MM.1S (cell line): ENCODE measurements at regions not wholly inside any gene's neighbourhood (a gene's known extent, or its start where the extent isn't known, plus 50 kb on each side); places are given as distances from the start of the nearest gene placed in this dataset.

ENCODE experiments used
- DNase-seq: peaks from one replicate; pipeline ENCODE4 v3.0.0-alpha.2; 2015
- H2AFZ ChIP-seq: fragments of 300-600 bp; sonication (generic); 2 replicates; pipeline ENCODE4 v1.6.0; 2016; ENCODE audit warnings: antibody characterized with exemption, low read length
- H3F3A ChIP-seq: fragments of 300-600 bp; sonication (generic); 2 replicates; pipeline ENCODE4 v1.6.1; 2016; ENCODE audit warnings: mild to moderate bottlenecking, antibody characterized with exemption, low read length, moderate library complexity, mixed read lengths; ENCODE audit not compliant: insufficient read depth
- H3K27ac ChIP-seq: fragments of 300-600 bp; sonication (generic); 2 replicates; pipeline ENCODE4 v1.5.1; 2016; ENCODE audit warnings: mild to moderate bottlenecking, low read length
- H3K27me3 ChIP-seq: fragments of 300-600 bp; sonication (generic); replicated peaks from 2 replicates; pipeline ENCODE4 v1.6.0; 2016; ENCODE audit warnings: low read length; ENCODE audit not compliant: insufficient read depth
- H3K36me3 ChIP-seq: fragments of 300-600 bp; sonication (generic); replicated peaks from 2 replicates; pipeline ENCODE4 v1.6.1; 2016; ENCODE audit warnings: mild to moderate bottlenecking, low read length, mixed read lengths; ENCODE audit not compliant: insufficient read depth
- H3K4me1 ChIP-seq: fragments of 300-600 bp; sonication (generic); 2 replicates; pipeline ENCODE4 v1.6.1; 2016; ENCODE audit warnings: low read length, mixed read lengths
- H3K4me2 ChIP-seq: fragments of 300-600 bp; sonication (generic); 2 replicates; pipeline ENCODE4 v1.6.0; 2016; ENCODE audit warnings: low read depth, low read length
- H3K4me3 ChIP-seq: fragments of 300-600 bp; sonication (generic); 2 replicates; pipeline ENCODE4 v1.5.1; 2016; ENCODE audit warnings: low read length, mixed read lengths
- H3K79me2 ChIP-seq: fragments of 300-600 bp; sonication (generic); 2 replicates; pipeline ENCODE4 v1.6.1; 2016; ENCODE audit warnings: mixed run types, low read length, mixed read lengths
- H3K9ac ChIP-seq: fragments of 300-600 bp; sonication (generic); 2 replicates; pipeline ENCODE4 v1.6.1; 2016; ENCODE audit warnings: low read length, mixed read lengths
- H3K9me2 ChIP-seq: fragments of 300-600 bp; sonication (generic); replicated peaks from 2 replicates; pipeline ENCODE4 v1.6.1; 2016; ENCODE audit warnings: mild to moderate bottlenecking, low read length, mixed read lengths; ENCODE audit not compliant: insufficient read depth
- H3K9me3 ChIP-seq: fragments of 300-600 bp; sonication (generic); replicated peaks from 2 replicates; pipeline ENCODE4 v1.6.1; 2016; ENCODE audit warnings: mild to moderate bottlenecking, low read length, mixed read lengths; ENCODE audit not compliant: insufficient read depth
- H4K20me1 ChIP-seq: fragments of 300-600 bp; sonication (generic); 2 replicates; pipeline ENCODE4 v1.6.1; 2016; ENCODE audit warnings: mild to moderate bottlenecking, low read length, moderate library complexity, mixed read lengths; ENCODE audit not compliant: insufficient read depth
- CTCF ChIP-seq: fragments of 300-600 bp; sonication (generic); IDR thresholded peaks from 2 replicates; pipeline ENCODE4 v1.5.1; 2016; ENCODE audit warnings: antibody characterized with exemption, low read length, mixed read lengths
- EZH2 ChIP-seq: fragments of 300-600 bp; sonication (generic); optimal IDR thresholded peaks from 2 replicates; pipeline ENCODE3; 2017; ENCODE audit warnings: low read depth, mild to moderate bottlenecking, antibody characterized with exemption, low read length, mixed read lengths
- EZH2phosphoT487 ChIP-seq: fragments of 300-600 bp; sonication (generic); IDR thresholded peaks from 2 replicates; pipeline ENCODE4 v1.6.1; 2018; ENCODE audit warnings: antibody characterized with exemption, low read length

GRCh38 chr12:114912811-114913210 lies 228.8 kb upstream of the TBX3 start:
- Histone ChIP-seq H3K4me1 (no peaks in the 10 kb centered on the region), H3K79me2 (no peaks in the 10 kb centered on the region), H3K9me3 (no peaks in the 10 kb centered on the region), H3K4me3 (no peak overlapping the region), H3K9me2 (no peaks in the 10 kb centered on the region), H3K27ac (no peak overlapping the region), H4K20me1 (no peaks in the 10 kb centered on the region), H3K27me3 (no peaks in the 10 kb centered on the region), H3K9ac (no peak overlapping the region), H2AFZ (no peak overlapping the region), H3K4me2 (no peak overlapping the region), H3F3A (no peaks in the 10 kb centered on the region), H3K36me3 (no peaks in the 10 kb centered on the region)
- TF ChIP-seq CTCF = no peak
- TF ChIP-seq EZH2 = no peak
- TF ChIP-seq EZH2phosphoT487 = no peak
- no peak for DNase-seq

- Histone ChIP-seq H3K27ac (no peak overlapping the region), H3K4me2 (no peak overlapping the region), H2AFZ (no peak overlapping the region), H3K79me2 (no peaks in the 10 kb centered on the region), H3K9me3 (no peaks in the 10 kb centered on the region), H3K4me3 (no peak overlapping the region), H3K4me1 (no peaks in the 10 kb centered on the region), H3K9ac (no peak overlapping the region), H3K36me3 (no peaks in the 10 kb centered on the region), H3F3A (no peaks in the 10 kb centered on the region), H4K20me1 (no peaks in the 10 kb centered on the region), H3K9me2 (no peaks in the 10 kb centered on the region), H3K27me3 (no peaks in the 10 kb centered on the region)
- TF ChIP-seq EZH2phosphoT487 (no peak), EZH2 (no peak), CTCF (no peak)
- no peak for DNase-seq
Measured at GRCh38 chr12:114911196-114911595, 227.2 kb upstream of the TBX3 start.

GRCh38 chr12:114904254-114905003 lies 220.5 kb upstream of the TBX3 start:
- Histone ChIP-seq H3K9me2 (no peaks in the 10 kb centered on the region), H3K4me2 (no peak overlapping the region), H3F3A (no peaks in the 10 kb centered on the region), H4K20me1 (no peaks in the 10 kb centered on the region), H3K9me3 (no peaks in the 10 kb centered on the region), H3K27ac (no peak overlapping the region), H3K4me3 (no peak overlapping the region), H3K9ac (no peak overlapping the region), H3K79me2 (no peaks in the 10 kb centered on the region), H3K27me3 (no peaks in the 10 kb centered on the region), H3K36me3 (no peaks in the 10 kb centered on the region), H3K4me1 (no peaks in the 10 kb centered on the region), H2AFZ (no peak overlapping the region)
- no peak for DNase-seq
- TF ChIP-seq EZH2phosphoT487 = no peak
- no peak for TF ChIP-seq CTCF
- TF ChIP-seq EZH2 = no peak
